NCI-H1417 treated with DMSO at 0.1 percent for 48 hours (cell line): ENCODE measurements at regions not wholly inside any gene's neighbourhood (a gene's known extent, or its start where the extent isn't known, plus 50 kb on each side); places are given as distances from the start of the nearest gene placed in this dataset.
"Not testable (repeated sequence)": the region's sequence is repeated elsewhere in the genome, so short reads cannot be mapped to it uniquely, and the experiment has no call there.

ENCODE experiments used
- DNase-seq: peaks from one replicate; lab custom pipeline; 2025; lab: John Stamatoyannopoulos, UW

GRCh38 chr13:103656311-103656710 lies 590.1 kb upstream of the SLC10A2 start:
- no peak for DNase-seq

GRCh38 chr13:103640606-103641005 lies 574.4 kb upstream of the SLC10A2 start:
- no peak for DNase-seq

DNA sequence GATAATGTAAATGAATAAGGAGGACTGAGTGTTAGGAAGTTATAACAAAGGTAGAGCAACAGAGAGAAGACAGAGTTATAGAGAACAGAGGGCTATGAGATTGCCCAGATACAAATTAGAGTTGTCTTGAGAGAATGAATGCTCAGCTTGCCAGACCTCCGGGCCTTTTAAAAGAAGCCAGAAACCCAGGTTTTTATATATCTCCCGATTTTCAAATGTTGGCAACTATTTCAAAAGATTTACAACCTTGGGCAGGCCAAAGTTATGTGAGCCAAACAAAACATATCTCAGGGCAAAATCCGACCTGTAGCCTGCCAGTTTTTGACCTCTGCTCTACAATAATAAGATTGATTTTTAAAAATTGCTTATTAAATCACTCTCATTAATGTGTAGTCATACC lies 573.1 kb upstream of the SLC10A2 start:
- DNase-seq, result no peak

- no peak for DNase-seq
Measured at GRCh38 chr13:103638706-103639105, 572.5 kb upstream of the SLC10A2 start.

DNA sequence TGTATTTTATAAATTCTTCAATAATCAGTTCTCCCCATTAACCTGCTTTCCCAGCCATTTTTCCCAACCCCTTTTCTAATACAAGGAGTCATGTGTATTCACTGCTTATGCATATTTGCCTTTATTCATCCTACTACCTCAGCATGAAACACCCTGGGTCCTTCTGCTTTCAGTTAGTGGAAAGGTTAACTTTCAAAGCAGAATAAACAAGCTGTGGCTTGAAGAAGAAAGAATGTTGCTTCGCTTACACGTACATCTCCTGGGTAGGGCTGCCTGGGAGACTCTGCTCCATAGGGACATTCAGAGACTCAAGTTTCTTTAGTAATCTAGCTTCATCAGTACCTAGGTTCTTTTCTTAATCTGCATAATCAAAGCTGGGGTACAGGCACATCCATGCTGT lies 567.8 kb upstream of the SLC10A2 start:
- DNase-seq, result no peak

- DNase-seq, result peak; percentile 55
Measured at GRCh38 chr13:103625194-103625593, 559.0 kb upstream of the SLC10A2 start.

GRCh38 chr13:103618151-103618550 lies 551.9 kb upstream of the SLC10A2 start:
- DNase-seq, result no peak

GRCh38 chr13:103615771-103616170 lies 549.6 kb upstream of the SLC10A2 start:
- DNase-seq, result no peak

DNA sequence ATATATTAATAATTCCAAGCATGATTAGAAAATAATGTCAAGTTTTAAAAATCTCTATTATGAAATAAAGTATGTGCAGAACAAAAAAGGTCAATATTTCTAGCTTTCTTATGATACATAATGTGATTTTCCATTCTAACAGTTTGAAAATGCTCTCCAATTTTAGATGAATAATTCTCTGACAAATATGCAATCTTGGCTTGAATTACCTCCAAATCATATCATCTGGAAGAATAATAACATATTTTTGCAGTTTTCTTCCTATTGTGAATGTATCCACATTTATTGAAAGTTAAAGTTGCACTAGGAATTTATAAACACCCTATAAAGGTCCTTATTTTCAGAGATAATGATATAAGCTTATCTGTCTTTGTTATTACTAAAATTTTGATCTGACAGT lies 548.5 kb upstream of the SLC10A2 start:
- no peak for DNase-seq

GRCh38 chr13:103607995-103608394 lies 541.8 kb upstream of the SLC10A2 start:
- DNase-seq, result no peak

DNA sequence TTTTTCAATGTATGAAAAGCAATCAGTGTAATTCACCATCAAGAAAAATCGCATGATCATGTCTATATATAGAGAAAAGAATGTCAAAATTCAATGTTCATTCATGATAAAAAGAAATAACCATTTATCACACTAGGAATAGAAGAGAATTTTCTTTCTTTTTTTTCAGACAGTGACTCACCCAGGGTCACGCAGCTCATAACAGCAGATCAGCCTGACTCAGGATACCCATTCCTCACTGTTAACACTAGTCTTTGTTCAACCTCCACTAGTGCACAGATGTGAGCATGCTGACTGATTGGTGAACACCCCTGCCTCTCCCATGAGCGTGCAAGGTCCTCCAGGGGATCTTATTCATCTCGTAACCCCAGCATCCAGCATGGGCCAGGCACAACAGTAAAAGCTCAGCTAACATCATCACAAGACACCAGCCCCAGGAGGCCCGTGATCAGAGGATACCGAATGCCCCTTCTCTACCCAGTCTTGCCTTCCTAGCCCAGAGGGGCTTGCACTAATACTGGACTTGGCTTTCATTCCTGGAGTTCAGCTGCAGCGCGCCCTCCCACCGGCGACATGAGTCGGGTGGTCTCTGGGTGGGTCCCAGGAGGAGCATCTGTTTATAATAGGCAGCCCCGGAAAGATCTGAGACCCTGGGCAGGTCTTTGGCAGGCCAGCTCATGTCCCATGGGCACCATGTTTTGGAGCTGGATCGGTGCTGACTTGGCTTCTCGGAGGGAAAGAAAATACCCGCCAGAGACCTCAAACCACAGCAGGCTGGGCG lies 539.5 kb upstream of the SLC10A2 start:
- no peak for DNase-seq

DNA sequence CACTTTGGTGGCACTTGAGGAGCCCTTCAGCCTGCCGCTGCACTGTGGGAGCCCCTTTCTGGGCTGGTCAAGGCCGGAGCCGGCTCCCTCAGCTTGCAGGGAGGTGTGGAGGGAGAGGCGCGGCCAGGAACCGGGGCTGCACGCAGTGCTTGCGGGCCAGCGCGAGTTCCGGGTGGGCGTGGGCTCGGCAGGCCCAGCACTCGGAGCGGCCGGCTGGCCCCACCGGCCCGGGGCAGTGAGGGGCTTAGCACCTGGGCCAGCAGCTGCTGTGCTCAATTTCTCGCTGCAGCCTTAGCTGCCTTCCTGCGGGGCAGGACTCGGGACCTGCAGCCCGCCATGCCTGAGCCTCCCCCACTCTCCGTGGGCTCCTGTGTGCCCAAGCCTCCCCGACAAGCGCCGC lies 533.7 kb upstream of the SLC10A2 start:
- DNase-seq, result not testable (repeated sequence)

DNA sequence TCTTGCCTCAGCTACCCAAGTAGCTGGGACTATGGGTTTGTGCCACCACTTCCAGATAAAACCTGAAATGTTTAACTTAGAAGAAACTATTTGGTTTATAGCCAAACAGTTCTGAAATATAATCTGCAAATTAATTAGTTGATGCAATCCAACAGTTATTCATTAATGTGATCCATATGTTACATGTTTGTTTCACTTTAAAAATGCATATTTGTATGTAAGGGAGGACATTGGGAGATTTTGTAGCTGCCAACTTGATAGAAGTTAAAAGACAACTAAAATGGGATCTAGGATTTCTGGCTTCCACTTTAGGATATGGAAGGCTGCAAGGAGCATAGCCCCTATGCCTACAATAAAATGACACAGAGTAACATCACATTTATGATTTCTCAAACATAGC lies 532.5 kb upstream of the SLC10A2 start:
- DNase-seq, result no peak

- no peak for DNase-seq
Measured at GRCh38 chr13:103573446-103573845, 507.2 kb upstream of the SLC10A2 start.

GRCh38 chr13:103568314-103568713 lies 502.1 kb upstream of the SLC10A2 start:
- DNase-seq, result no peak

DNA sequence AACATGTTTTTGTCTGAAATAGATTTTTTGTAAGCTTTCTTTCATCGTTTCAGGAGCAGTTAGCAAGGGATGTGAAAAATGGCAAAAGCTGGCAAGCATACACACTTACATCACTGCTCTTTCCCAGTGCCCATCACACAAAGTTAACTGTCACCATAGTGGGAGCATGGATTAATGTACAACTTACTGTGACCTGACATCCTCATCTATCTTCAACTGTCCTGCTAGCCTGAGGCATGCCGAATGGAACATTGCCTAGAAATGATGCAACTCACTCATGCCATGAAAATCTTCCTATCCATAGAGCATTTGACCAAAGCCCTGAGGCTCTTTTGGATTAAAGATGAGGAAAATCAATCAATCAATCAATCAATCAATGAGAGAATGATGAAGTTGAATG lies 491.7 kb upstream of the SLC10A2 start:
- no peak for DNase-seq

DNA sequence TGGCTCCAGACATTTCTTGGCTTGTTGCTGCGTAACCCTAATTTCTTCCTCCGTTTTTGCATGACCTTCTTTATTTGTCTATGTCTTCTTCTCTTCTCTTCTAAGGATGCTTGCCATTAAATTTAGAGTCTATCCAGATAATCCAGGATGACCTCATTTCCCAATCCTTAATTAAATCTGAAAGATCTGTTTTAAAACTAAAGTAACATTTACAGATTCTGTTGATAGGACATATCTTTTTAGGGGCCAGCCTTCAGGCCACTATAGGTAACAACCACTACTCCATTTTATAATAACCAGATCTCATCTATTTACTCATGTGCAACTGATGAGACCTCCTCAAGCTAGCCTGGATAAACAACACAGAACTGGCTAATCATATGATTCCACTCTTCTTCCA lies 490.5 kb upstream of the SLC10A2 start:
- DNase-seq, result no peak

DNA sequence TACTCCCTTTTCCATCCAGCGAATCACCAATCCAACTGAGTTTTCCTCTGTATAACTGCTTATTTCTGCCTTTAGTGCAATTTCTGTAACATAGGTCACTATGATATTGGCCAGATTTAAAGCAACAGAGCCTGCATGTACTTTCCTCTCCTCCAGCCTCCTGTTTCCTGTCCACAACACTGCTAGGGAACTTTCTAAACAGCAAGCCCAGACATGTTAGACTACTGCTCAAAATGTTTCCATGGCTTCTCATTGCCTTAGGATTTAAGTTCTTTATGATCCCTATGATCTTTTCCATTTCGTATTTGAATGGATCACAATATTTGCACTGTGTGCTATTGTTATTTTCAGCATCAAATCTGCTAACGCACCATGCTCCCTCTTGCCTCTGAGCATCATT lies 481.7 kb upstream of the SLC10A2 start:
- no peak for DNase-seq

DNA sequence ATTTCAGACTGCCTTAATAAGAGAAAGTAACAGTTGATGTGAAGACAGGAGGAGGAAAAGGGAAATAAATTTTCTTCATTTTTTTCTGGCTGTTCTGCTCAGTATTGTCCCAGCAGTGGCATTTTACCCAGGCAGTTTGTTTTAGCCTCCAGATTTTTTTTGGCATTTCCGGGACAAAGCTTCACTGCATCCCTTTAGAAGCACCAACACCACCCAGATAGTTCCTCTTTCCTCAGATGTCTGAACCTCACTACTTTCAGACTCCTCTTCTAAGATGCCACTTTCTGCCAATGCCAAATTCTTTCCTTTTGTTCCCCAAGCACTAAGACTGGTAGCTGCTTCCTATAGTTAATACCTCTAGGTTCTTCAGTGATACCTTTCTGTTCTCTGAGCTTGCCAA lies 480.1 kb upstream of the SLC10A2 start:
- DNase-seq, result no peak

- no peak for DNase-seq
Measured at GRCh38 chr13:103542648-103543047, 476.4 kb upstream of the SLC10A2 start.

DNA sequence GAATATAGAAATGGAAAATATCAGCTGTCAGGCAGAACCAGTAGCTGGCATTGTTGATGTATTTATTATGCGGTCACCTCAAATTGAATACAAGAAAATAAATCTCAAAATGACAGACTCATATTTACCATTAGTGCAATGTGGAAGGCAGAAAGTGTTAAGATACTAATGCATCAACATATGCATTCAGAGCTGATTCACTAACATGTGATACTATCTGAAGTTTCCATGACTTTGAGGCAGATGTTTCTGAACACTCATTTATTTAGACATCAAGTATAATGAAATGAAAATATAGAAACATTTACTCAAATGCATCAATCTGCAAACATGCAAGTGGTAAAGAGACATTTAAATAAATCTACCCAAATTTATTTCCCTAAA lies 474.2 kb upstream of the SLC10A2 start:
- no peak for DNase-seq

- no peak for DNase-seq
Measured at GRCh38 chr13:103539721-103540381, 473.6 kb upstream of the SLC10A2 start.

GRCh38 chr13:103539265-103539664 lies 473.0 kb upstream of the SLC10A2 start:
- peak; percentile 85 for DNase-seq

DNA sequence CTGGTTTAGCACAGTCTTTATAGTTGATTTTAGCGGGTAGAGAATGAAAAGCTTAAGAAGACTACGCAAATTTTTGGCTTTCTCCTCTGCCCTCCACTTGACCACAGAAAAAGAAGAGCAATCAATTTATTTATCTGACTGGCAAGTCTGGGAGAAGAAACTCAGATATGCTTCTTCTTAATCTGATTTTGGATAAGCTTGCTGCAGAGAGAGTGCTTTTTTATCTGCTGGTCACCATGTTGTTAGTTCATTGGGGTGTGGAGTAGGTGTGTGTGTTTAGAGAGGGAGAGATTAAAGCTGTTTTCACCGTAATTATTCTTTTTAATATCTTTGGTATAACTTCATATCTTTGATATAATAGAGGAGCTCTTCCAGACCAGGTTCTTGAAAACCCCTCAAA lies 471.4 kb upstream of the SLC10A2 start:
- DNase-seq, result no peak
